GM12878 (cell line): ENCODE measurements at regions not wholly inside any gene's neighbourhood (a gene's known extent, or its start where the extent isn't known, plus 50 kb on each side); places are given as distances from the start of the nearest gene placed in this dataset.

Experiments used
- ATAC-seq: fragments of 200-7000 bp; cut with Tn5 transposase; 3 replicates; pipeline ENCODE4 v1.9.1; 2020; ENCODE audit warnings: mild to moderate bottlenecking, moderate library complexity
- BruUV-seq: library from RNA; stranded (reverse); fragments of 400-500 nt; replicated peaks from 2 replicates; lab custom pipeline; 2021; lab: Mats Ljungman, UMichigan
- CTCF ChIA-PET: fragments of 300-600 bp; sonication (Branson Sonifier 250); formaldehyde crosslinking; extraction: SDS; loops from one replicate; lab custom pipeline; 2021; ENCODE audit warnings: inconsistent platforms; lab: Yijun Ruan, JAX
- POLR2A ChIA-PET: fragments of 350-600 bp; formaldehyde crosslinking; extraction: SDS; loops from one replicate; lab custom pipeline; 2021; ENCODE audit warnings: inconsistent platforms; lab: Charles Lee
- RAD21 ChIA-PET: fragments of 300-600 bp; sonication (Branson Sonifier 250); formaldehyde crosslinking; loops from one replicate; lab custom pipeline; 2023; ENCODE audit warnings: antibody characterized with exemption; ENCODE audit not compliant: unreplicated experiment; lab: Charles Lee
- SMC1A ChIA-PET: fragments of 300-600 bp; sonication (Branson Sonifier 250); formaldehyde crosslinking; loops from one replicate; lab custom pipeline; 2023; ENCODE audit not compliant: unreplicated experiment, uncharacterized antibody; lab: Charles Lee
- DNase-seq: peaks from one replicate; pipeline ENCODE4 v3.0.0-alpha.2; 2011; ENCODE audit warnings: low read depth, low spot score
- FAIRE-seq: peaks from 3 replicates; lab custom pipeline; 2011; peaks lifted over from hg19 to GRCh38; lab: Jason Lieb, UNC
- H2AFZ ChIP-seq: 2 replicates; pipeline ENCODE4 v1.6.0; 2011; ENCODE audit warnings: low read depth, low read length, control low read depth; ENCODE audit not compliant: control insufficient read depth
- H3K27ac ChIP-seq: 2 replicates; pipeline ENCODE4 v1.5.1; 2011; ENCODE audit warnings: control low read depth; ENCODE audit not compliant: control insufficient read depth, insufficient read depth
- H3K27me3 ChIP-seq, 2 experiments: replicated peaks in 1 of 2; 2 replicates each; pipeline versions ENCODE4 v1.6.0 to v1.6.1; 2011; ENCODE audit warnings: low read length in 1 of 2; ENCODE audit not compliant: control insufficient read depth in 2 of 2, insufficient read depth in 2 of 2
- H3K36me3 ChIP-seq, 2 experiments: 2 replicates each; pipeline ENCODE4 v1.5.1; 2011; ENCODE audit warnings: low read length in 1 of 2; ENCODE audit not compliant: control insufficient read depth in 2 of 2, insufficient read depth in 2 of 2
- H3K4me1 ChIP-seq: 2 replicates; pipeline ENCODE4 v1.6.1; 2011; ENCODE audit warnings: mild to moderate bottlenecking, low read length, moderate library complexity, mixed read lengths; ENCODE audit not compliant: control insufficient read depth, insufficient read depth
- H3K4me2 ChIP-seq: 2 replicates; pipeline ENCODE4 v1.6.0; 2011; ENCODE audit warnings: control low read depth; ENCODE audit not compliant: control insufficient read depth, insufficient read depth
- H3K4me3 ChIP-seq: fragments of 200-600 bp; sonication (generic); 2 replicates; pipeline ENCODE4 v1.5.1; 2016
- H3K79me2 ChIP-seq: 2 replicates; pipeline ENCODE4 v1.6.0; 2011; ENCODE audit warnings: low read length; ENCODE audit not compliant: control insufficient read depth, insufficient read depth
- H3K9ac ChIP-seq: 2 replicates; pipeline ENCODE4 v1.8.0; 2011; ENCODE audit warnings: low read length, control low read depth, mixed read lengths; ENCODE audit not compliant: control insufficient read depth, insufficient read depth
- H3K9me3 ChIP-seq: replicated peaks from 3 replicates; pipeline ENCODE4 v1.5.1; 2011; ENCODE audit warnings: mild to moderate bottlenecking, low read length; ENCODE audit not compliant: control insufficient read depth, insufficient read depth
- H4K20me1 ChIP-seq: 2 replicates; pipeline ENCODE4 v1.6.0; 2011; ENCODE audit not compliant: control insufficient read depth, insufficient read depth
- ASH2L ChIP-seq: fragments of 300-600, 200-600 bp; sonication (generic); IDR thresholded peaks from 2 replicates; pipeline ENCODE4 v1.6.1; 2017; ENCODE audit warnings: low read depth, mild to moderate bottlenecking, borderline replicate concordance
- DPF2 ChIP-seq: fragments of 450-650 bp; IDR thresholded peaks from 2 replicates; pipeline ENCODE4 v1.6.1; 2017; ENCODE audit warnings: mild to moderate bottlenecking
- EGR1 ChIP-seq, 2 experiments: IDR thresholded peaks; 1 replicate in 1 of 2; 2 replicates in 1 of 2; pipeline ENCODE4 v1.6.1; 2011 to 2012; ENCODE audit warnings: low read depth in 2 of 2, low read length in 2 of 2, borderline replicate concordance in 1 of 2, mild to moderate bottlenecking in 1 of 2, moderate library complexity in 1 of 2
- ELK1 ChIP-seq: IDR thresholded peaks from 2 replicates; pipeline ENCODE4 v1.6.1; 2012; ENCODE audit warnings: low read depth, low read length, improper control_type of control experiment
- IKZF1 ChIP-seq: fragments of 450-650 bp; conservative IDR thresholded peaks from 2 replicates; pipeline ENCODE4 v1.6.1; 2017; ENCODE audit warnings: antibody characterized with exemption, mild to moderate bottlenecking
- MEF2B ChIP-seq: fragments of 450-650 bp; IDR thresholded peaks from 2 replicates; pipeline ENCODE4 v1.6.1; 2018; ENCODE audit warnings: mild to moderate bottlenecking, moderate library complexity; ENCODE audit not compliant: partially characterized antibody, poor library complexity, severe bottlenecking
- SMAD1 ChIP-seq: fragments of 450-650 bp; IDR thresholded peaks from 2 replicates; pipeline ENCODE4 v1.6.1; 2018; ENCODE audit warnings: mild to moderate bottlenecking, low read depth; ENCODE audit not compliant: partially characterized antibody
- ZNF622 ChIP-seq: fragments of 450-650 bp; IDR thresholded peaks from 2 replicates; pipeline ENCODE4 v1.6.1; 2017; ENCODE audit warnings: mild to moderate bottlenecking, inconsistent platforms
- WGBS: methylation state at CpG from one replicate; pipeline ENCODE4 v1.1.6; 2016; ENCODE audit warnings: low lambda C conversion rate; ENCODE audit not compliant: insufficient replicate concordance, insufficient coverage; ENCODE audit errors: missing lambda C conversion rate; 5-methylcytosine and 5-hydroxymethylcytosine counted together
- in situ Hi-C: fragments of 300-500 bp; cut with MboI; formaldehyde crosslinking; loops from 9 replicates; pipeline ENCODE4 v1.14.3; 2018; ENCODE audit warnings: mixed read lengths
- intact Hi-C: fragments of 100-400 bp; cut with micrococcal nuclease; formaldehyde crosslinking; loops from one replicate; pipeline ENCODE4 v1.14.2; 2022; ENCODE audit not compliant: unreplicated experiment
- TF ChIP-seq, protein P1 (sequence below): IDR thresholded peaks from 2 replicates; pipeline ENCODE4 v1.6.1; 2012; ENCODE audit warnings: low read length, inconsistent platforms

DNA sequence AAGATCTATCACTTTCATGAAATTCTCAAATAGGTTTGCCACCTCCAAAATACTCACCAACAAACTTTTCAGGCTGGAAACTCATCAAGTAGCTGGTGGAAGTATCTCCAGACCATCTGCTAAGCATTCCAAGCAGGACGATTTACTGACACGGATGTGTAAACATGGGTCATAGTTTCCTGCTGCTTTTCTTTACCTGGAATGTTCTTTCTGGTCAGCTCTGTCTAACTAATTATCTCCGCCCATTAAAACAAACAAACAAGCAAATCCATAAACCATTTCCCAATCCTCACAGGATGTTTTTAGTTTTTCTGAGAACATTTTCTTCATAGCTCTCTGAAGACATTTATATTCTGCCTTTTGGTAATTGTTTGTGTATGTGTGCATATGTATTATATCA lies 397.0 kb downstream of the METTL15 start (continued):
- TF ChIP-seq ASH2L (no peak), ELK1 (no peak), ZNF622 (no peak), IKZF1 (no peak)
- TF ChIP-seq, protein P1, sequence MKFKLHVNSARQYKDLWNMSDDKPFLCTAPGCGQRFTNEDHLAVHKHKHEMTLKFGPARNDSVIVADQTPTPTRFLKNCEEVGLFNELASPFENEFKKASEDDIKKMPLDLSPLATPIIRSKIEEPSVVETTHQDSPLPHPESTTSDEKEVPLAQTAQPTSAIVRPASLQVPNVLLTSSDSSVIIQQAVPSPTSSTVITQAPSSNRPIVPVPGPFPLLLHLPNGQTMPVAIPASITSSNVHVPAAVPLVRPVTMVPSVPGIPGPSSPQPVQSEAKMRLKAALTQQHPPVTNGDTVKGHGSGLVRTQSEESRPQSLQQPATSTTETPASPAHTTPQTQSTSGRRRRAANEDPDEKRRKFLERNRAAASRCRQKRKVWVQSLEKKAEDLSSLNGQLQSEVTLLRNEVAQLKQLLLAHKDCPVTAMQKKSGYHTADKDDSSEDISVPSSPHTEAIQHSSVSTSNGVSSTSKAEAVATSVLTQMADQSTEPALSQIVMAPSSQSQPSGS = no peak

- Histone ChIP-seq H3K9me3 (no peaks in the 10 kb centered on the region), H3K4me2 (no peak overlapping the region), H3K79me2 (no peaks in the 10 kb centered on the region), H3K27ac (no peak overlapping the region), H3K9ac (no peak overlapping the region), H3K4me3 (no peak overlapping the region), H3K4me1 (no peaks in the 10 kb centered on the region), H2AFZ (no peak overlapping the region), H4K20me1 (no peaks in the 10 kb centered on the region), H3K36me3 (no peaks in the 10 kb centered on the region)
- RAD21 ChIA-PET = no interaction called here
- BruUV-seq = no TSS peak
- 43% methylated on average over 6 of the region's 6 CpGs for WGBS
- DNase-seq = no peak
- intact Hi-C loops (no loop called here), in situ Hi-C loops (no loop called here)
- POLR2A ChIA-PET = interaction anchor here (0.7 kb wide), 1 partner anchor 89 kb away, joined by 5 read pairs; no protein-coding TSS in a partner anchor
- CTCF ChIA-PET = no interaction called here
- SMC1A ChIA-PET = interaction anchor here (0.8 kb wide), 2 partner anchors 15 to 17 kb away, joined by 3 to 4 read pairs; no protein-coding TSS in a partner anchor
- FAIRE-seq = no peak
- ATAC-seq = no peak
- TF ChIP-seq SMAD1 (no peak), EGR1 (IDR thresholded peaks at IDR 0.05; ENCODE audit: borderline replicate concordance in 1 of 2, low read depth in 2 of 2, low read length in 2 of 2) (no peak), MEF2B (no peak), DPF2 (no peak)
- TF ChIP-seq, all 136 proteins: peak for 0
- no peaks in the 10 kb centered on the region for H3K27me3 ChIP-seq
These were observed 396.4 kb downstream of the METTL15 start for GRCh38 chr11:28504555-28505110.
